GM19025 (cell line): ENCODE measurements at regions not wholly inside any gene's neighbourhood (a gene's known extent, or its start where the extent isn't known, plus 50 kb on each side); places are given as distances from the start of the nearest gene placed in this dataset.

ENCODE experiments used
- ATAC-seq: cut with Tn5 transposase; IDR thresholded peaks from one replicate; pipeline ENCODE4 v1.9.1; 2021; ENCODE audit warnings: mild to moderate bottlenecking, low read depth, moderate library complexity; ENCODE audit not compliant: unreplicated experiment

GRCh38 chr9:90979138-90979551, 177.5 kb downstream of the SYK start:
- no peak for ATAC-seq

- no peak for ATAC-seq
These were observed 178.0 kb downstream of the SYK start for GRCh38 chr9:90979639-90980038.

DNA sequence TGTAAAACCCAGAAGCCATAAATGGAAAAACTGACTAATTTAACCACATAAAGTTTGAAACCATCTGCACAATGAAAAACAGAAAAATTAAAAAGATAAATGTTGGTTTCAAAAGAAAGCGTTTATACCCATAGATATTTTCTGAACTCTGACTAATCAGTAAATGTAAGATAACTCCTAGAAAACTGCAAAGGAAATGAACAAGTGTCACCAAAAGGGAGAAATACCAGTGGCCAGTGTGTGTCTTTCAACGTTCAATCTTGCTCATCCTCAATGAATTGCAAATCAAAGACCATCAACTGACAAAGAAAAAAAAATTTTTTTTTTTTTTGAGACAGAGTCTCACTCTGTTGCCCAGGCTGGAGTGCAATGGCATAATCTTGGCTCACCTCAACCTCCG, 180.1 kb downstream of the SYK start:
- no peak for ATAC-seq

- no peak for ATAC-seq
These were observed 181.8 kb downstream of the SYK start for GRCh38 chr9:90983394-90983793.

GRCh38 chr9:90985631-90986030, 184.0 kb downstream of the SYK start:
- no peak for ATAC-seq

- ATAC-seq = no peak
These were observed 184.5 kb downstream of the SYK start for GRCh38 chr9:90986161-90986560.

DNA sequence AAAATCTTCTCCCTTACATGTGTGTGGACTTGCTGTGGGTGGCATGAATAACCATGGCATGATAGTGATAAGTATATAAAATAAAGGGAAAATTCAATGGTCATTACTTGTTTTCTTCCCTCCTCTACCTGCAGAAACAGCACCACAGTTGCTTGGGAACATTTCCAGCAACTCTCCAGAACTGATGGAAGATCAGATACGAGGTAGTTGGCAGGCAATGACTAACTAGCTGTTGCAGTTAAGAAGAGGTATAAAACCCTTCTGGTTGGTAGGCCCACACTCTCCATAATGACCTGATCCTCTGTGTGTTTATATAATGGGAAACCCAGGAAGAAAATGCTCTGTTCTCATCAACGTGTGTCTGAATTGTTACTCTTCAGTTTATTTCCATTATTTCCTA, 185.9 kb downstream of the SYK start:
- no peak for ATAC-seq

DNA sequence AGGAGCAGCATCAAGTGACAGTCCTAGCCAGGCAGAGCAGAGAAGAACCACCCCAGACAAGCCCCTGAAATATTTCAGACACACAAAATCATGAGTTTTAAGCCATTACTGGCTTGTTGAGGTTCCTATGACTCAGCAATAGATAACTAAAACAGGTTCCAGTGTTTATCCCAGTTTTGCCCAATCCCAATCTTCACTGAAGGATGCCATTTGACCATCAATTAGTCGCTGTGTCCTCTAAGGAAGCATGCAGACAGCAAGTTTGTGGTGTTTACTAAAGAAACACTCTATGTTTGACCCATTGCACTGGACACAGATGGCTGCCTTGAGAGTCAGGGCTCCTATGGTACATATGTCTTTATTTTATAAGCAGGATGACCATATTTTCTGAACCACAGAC, 186.7 kb downstream of the SYK start:
- no peak for ATAC-seq

DNA sequence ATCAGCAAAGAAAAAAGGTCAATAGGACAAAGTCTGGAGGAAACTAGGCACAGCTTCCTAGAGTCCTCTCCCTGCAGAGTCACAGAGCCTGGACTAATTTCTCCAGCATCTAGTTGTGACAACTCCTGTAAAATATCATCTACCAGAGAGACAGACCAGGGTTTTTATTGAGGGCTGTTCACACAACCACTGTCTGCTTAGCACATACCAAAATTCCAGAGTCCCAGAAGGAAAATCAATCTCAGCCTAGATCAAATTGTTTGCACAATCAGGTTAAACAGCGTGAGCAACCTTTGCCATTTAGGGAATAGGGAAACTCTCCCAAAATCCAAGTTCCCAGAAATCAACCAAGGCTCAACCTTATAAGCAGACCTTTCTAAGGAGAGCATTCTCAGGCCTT, 190.3 kb downstream of the SYK start:
- no peak for ATAC-seq

DNA sequence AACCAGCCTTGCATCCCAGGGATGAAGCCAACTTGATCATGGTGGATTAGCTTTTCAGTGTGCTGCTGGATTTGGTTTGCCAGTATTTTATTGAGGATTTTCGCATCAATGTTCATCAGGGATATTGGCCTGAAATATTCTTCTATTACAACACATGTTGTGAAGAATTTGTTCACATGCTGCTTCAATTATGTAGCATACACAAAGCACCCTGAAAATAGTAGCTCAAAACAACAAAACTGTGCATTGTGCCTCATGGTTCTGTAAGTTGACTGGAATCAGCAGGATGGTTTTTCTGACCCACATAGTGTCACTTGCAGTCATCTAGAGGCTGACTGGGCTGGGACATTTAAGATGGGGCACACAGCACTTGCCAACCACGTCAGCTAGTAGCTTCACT, 193.9 kb downstream of the SYK start:
- no peak for ATAC-seq

- no peak for ATAC-seq
These were observed 194.8 kb downstream of the SYK start for GRCh38 chr9:90996154-90997065.

GRCh38 chr9:90998573-90998972, 197.0 kb downstream of the SYK start:
- ATAC-seq = no peak

DNA sequence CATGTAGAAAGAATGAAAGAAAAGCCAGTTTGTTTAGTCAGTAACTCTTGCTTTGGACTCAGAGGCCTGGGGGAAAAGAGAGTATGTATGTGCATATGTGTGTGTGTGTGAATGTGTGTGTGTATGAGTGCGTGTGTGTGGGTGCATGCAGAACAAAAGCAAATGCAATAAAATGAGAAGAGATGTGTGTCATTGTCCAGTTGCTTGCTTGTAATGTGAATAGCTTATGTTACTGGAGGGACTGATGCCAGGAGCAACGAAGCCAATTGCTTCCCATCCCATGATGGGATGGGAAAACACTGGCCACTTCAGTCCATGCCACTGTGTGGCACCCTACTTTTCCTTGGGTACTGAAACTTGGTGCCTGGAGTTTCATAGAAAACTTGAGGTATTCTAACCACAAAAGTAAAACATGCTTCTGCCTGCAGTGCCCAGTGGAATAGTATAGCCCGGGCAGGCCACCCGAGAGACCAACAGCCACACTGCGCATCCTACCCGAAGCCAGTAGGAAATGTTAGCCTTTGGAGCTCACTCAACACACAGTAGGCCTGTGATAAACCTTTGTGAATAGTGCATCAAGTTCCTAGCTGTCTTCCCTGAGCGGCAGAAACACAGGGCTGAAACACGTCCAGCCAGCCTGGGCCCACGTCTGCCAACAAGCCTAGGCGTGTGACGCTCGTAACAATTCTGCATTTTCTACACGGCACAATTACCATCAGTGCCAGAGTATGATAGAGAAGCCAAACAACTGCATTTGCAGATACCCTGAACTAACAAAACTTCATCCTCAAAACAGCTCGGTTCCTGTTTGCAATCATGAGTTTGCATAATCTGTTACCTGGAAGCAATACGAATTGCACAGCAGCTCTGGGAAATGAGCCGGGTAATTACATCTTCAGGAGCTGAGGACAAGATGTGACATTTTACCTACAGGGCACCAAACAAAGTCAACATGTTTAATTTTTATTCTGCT, 198.1 kb downstream of the SYK start:
- ATAC-seq = no peak

GRCh38 chr9:91001146-91001611, 199.6 kb downstream of the SYK start:
- no peak for ATAC-seq

DNA sequence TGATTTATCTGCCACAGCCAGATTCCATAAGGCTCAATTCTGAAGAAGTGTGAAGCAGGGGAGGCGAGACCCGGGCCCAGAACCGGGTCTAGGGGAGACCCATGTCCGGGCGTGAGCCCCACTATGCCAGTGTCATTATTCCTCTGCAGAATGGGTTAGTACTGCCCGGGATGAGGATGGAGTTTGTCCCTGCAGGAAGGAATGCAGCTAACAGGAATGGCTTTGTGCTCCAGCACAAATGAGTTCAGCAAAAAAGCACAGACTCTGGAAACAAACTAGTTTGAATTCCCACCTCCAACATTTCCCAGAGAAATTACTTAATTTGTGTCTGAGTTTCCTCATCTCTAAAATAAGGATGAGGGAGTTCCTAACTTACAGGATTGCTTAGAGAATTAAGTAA, 202.9 kb downstream of the SYK start:
- ATAC-seq = no peak

- ATAC-seq = no peak
These were observed 203.4 kb downstream of the SYK start for GRCh38 chr9:91004992-91005391.

- no peak for ATAC-seq
These were observed 204.4 kb downstream of the SYK start for GRCh38 chr9:91006046-91006445.

DNA sequence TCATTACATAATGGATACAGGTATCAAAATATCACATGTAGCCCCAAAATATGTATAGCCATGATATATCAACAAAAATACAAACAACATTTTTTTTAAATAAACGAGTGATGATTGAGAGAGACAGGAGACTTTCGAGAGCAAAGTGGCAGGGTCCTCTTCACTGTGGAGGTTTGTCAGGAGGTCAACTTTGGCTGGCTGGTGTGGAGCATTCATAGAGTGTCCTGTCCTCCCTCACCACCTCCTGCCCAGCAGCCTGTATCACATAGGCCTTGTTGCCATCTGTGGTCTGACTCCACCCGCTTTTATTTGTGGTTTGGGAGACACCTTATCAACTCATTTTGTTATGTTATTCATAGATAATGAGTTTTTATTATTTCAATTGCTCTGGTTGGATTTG, 206.9 kb downstream of the SYK start:
- ATAC-seq = no peak

- no peak for ATAC-seq
These were observed 210.3 kb downstream of the SYK start for GRCh38 chr9:91011891-91012290.

DNA sequence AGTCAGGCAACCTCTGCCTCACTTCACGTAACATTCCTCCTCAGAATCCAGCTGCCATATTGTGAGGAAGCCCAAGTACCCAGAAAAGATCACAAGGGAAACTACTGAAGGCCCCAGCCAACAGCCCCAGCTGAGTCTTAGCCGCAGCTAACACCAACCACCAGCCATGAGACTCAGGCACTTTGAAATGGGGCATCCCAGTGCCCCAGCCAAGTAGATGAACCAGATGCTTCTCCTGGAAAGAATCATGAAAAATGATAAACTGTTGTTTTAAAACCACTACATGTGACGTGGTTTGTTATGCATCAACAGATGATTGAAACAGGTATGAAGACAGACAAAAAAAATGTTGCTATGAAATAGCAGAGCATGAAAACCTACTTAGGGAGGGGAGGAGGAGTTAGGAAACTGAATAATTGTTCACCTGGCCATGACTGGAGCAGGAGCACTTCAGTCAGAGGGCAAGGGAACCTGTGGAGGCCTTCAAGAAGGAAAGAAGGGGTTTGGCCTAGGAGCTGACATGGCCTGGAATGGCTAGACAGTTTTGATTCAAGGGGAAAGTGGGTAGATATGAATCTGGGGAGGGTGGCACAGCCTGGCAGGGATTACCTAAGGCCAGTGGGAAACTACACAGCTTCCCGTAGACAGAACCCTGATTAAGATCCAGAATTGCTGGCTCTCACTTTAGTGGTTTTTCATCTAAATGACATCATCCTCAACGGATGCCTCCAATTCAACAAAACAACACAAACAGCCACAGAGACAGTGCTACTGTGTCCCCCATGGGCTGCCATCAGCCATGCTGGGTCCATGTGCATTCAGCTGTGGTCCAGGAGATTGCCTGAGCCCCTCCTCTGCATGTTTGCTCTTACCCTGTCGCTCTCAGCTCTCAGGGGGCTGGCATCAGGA, 211.6 kb downstream of the SYK start:
- no peak for ATAC-seq
